ENCODE measurements at regions not wholly inside any gene's neighbourhood (a gene's known extent, or its start where the extent isn't known, plus 50 kb on each side); places are given as distances from the start of the nearest gene placed in this dataset.

DNA sequence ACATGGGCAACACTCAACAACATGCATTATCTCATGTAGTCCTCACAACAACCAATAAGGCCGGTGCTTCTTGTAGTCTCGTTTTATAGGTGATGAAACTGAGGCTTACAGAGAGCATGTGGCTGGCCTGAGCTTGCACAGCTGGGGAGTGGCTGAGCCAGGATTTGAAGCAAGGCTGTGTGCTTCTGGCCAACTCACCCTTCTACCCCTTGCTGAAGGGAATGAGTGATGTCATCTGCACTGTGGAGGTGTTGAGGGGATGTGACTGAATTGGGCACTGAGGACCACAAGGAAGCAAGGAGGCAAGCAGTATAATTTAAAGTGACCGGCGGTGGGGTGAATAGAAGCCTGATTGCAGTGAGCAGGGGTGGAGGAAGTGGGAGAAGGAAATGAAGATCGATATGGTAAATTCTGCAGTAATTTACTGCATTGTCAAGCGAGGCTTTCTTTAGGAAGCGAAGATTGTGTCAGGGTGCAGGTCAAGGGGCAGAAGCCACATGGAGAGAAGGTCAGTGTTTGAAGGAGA is 62.3 kb downstream of the MINAR1 start:
- TF ChIP-seq POLR2A (IDR thresholded peaks at IDR 0.05): no peak
- TF ChIP-seq, protein P1, sequence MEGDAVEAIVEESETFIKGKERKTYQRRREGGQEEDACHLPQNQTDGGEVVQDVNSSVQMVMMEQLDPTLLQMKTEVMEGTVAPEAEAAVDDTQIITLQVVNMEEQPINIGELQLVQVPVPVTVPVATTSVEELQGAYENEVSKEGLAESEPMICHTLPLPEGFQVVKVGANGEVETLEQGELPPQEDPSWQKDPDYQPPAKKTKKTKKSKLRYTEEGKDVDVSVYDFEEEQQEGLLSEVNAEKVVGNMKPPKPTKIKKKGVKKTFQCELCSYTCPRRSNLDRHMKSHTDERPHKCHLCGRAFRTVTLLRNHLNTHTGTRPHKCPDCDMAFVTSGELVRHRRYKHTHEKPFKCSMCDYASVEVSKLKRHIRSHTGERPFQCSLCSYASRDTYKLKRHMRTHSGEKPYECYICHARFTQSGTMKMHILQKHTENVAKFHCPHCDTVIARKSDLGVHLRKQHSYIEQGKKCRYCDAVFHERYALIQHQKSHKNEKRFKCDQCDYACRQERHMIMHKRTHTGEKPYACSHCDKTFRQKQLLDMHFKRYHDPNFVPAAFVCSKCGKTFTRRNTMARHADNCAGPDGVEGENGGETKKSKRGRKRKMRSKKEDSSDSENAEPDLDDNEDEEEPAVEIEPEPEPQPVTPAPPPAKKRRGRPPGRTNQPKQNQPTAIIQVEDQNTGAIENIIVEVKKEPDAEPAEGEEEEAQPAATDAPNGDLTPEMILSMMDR (IDR thresholded peaks at IDR 0.05): no peak
